HG03354 (cell line): ENCODE measurements at regions not wholly inside any gene's neighbourhood (a gene's known extent, or its start where the extent isn't known, plus 50 kb on each side); places are given as distances from the start of the nearest gene placed in this dataset.

Experiments
- ATAC-seq: cut with Tn5 transposase; IDR thresholded peaks from one replicate; pipeline ENCODE4 v1.9.1; 2021; ENCODE audit warnings: mild to moderate bottlenecking; ENCODE audit not compliant: unreplicated experiment, poor library complexity, severe bottlenecking

- no peak for ATAC-seq
These were observed 114.2 kb downstream of the ZNF621 start for GRCh38 chr3:40639006-40639405.

- no peak for ATAC-seq
These were observed 118.1 kb downstream of the ZNF621 start for GRCh38 chr3:40642812-40643211.

DNA sequence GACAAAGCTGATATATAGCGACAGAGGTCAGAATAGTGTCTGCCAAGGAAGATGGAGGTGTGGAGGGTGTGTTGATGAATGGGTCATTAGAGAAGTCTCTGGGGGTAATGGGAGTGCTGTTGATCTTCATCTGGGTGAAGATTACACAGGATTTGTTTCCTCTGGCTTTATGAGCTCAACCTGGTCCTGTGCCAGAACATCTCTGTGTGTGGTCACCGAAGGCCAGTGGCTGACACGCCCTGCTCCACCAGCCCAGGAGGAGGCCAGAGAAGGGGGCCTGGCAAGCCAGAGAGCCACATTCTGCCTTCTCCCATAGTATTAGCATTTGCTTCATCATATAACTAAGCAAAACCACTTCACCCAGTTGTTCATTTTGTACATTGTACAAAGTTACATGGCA is 121.1 kb downstream of the ZNF621 start:
- no peak for ATAC-seq

DNA sequence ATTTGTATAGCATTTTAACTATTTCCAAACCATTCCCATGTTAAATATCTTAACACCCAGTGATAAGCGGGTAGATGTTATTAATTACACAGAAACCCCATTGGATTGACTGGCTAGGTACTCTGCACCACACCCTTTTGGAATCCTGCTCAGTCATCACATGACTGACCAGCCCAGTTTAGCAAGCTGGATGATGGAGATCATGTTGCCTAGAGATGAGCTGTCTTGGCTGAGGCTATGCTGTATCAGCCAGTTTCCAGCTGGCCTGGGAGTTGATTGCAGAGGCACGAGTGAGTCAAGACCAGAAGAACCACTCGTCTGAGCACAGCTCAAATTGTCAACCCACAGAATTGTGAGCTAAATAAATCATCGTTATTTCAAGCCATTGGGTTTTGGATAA is 124.6 kb downstream of the ZNF621 start:
- ATAC-seq: no peak

GRCh38 chr3:40652072-40652471 is 127.3 kb downstream of the ZNF621 start:
- no peak for ATAC-seq

- ATAC-seq: no peak
These were observed 128.2 kb downstream of the ZNF621 start for GRCh38 chr3:40653001-40653400.

GRCh38 chr3:40653878-40654277 is 129.1 kb downstream of the ZNF621 start:
- ATAC-seq: no peak

DNA sequence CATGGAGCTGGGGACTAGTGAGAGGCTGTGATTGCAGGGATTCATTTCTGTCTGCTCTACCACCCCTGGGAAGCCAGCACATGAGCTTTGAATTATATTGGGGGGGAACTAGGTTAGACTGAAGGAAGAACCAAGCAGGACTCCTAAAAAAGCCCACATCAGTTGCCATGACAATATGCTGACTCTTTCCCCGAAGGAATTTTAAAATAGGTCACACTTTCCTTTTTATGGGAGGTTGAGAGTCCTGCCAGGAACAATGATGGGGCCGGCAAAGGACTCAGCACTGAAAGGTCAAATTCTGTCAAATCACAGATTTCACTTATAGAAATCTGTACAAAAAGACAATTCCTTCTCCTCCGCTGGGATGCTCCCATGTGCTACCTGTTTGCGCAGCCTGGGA is 130.8 kb downstream of the ZNF621 start:
- ATAC-seq: no peak

GRCh38 chr3:40657623-40658022 is 132.9 kb downstream of the ZNF621 start:
- no peak for ATAC-seq

- ATAC-seq: no peak
These were observed 133.5 kb downstream of the ZNF621 start for GRCh38 chr3:40658305-40658704.

- no peak for ATAC-seq
These were observed 135.8 kb downstream of the ZNF621 start for GRCh38 chr3:40660554-40660953.

DNA sequence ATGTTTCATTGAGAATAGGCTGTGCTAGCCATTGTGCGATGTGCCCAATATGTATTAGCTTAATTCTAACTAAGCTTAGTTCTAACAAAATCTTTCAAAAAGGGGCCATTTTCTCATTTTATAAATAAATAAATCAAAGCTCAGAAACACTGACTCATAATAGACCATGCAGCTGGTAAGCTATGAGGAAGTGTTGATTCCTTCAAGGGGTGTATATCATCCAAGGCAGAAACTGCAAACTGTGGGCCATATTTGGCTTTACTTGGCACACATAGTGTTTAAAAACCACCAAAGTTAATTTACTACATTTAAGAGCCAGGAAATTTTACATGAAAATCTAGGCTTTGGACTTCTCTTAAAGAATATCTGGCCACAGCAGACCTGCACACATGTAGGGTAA is 136.5 kb downstream of the ZNF621 start:
- ATAC-seq: no peak

DNA sequence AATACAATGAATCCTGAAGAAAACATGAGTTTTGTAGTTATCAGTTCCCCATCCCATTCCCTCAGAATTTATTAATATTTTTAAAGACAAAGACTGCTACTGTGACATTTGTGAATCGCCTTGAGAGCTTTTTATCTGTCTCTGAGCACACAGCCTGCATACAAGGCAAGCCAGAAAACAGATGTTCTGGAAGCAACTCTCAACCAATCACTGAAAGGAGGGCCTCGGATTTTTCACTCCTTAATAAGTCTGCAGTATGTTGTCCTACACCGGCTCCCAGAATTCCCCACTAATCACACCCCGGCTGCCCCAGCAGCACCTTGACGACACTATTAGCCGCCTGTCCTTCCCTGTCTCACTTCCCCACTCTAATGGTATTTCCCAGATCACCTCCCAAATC is 138.5 kb downstream of the ZNF621 start:
- ATAC-seq: no peak

DNA sequence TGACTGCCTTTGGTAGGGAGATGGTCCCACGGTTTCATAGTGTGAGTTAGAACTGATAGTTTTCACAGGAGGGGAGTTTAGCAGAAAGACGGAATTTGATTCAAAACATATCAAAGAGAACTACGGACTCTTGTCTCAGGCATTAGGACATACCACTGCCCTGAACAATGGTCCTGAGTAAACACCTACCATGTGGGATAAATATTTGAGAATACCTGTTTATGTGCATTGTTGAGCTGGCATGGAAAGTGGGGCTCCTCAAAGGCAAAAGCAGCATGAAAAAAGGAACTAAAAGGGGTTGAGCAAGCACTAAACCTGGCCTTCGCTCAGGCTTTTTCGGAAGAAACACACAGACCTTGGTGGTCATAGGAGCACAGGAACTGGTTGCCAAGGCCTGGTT is 144.4 kb downstream of the ZNF621 start:
- no peak for ATAC-seq

GRCh38 chr3:40672861-40673260 is 148.1 kb downstream of the ZNF621 start:
- ATAC-seq: no peak

DNA sequence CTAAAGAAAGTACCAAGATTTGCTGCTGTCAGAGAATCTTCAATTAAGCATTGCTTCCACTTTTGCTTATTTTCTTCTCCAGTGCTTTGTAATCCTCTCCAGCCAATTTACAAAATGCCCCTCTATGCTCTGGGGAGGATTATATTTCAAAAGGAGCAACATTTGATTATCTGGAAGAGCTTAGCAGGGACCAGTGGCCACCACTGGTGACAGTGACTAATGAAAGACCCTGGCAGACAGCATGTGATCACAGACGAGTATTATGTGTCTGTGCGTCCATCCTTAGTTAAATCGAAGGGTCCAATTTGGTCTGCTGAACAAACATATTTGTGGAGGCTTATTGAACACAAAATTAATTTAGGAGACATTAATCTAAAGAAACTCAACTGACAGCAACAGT is 152.6 kb downstream of the ZNF621 start:
- no peak for ATAC-seq

DNA sequence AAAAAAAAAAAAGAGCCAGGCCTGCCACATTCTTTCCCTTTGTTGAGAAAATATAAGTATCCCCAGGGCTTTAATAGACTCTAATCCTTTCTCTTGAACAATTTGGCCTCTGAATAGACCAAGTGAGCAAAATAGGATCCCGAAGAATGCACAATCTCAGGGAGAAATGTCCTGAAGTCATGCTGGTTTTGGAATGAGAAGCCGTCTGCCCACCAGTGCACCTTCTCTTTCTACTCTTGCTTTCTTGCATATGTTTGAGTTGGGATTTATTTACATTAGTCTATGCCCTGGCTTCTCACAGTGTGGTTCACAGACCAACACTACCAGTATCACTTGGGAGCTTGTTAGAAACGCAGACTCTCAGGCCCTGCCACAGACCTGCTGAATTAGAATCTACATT is 153.0 kb downstream of the ZNF621 start:
- ATAC-seq: no peak

DNA sequence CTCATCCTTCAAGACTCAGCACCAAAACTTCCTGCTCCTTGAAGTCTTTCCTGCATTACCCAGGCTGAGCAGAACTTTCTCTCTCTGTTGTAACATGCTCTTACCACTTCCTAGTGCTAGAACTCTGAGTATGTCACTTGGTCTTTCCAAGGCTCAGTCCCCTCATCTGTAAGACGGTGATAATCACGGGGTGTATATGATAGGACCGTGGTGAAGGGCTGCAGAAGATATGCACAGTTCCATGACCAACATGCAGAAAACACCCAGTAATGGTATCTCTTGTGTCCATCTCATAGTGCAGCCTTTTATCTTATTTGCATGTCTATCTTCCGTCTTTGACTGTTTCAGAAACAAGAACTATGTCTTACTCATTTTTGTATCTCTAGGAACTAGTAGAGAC is 154.5 kb downstream of the ZNF621 start:
- ATAC-seq: no peak

GRCh38 chr3:40680685-40681657 is 156.2 kb downstream of the ZNF621 start:
- no peak for ATAC-seq

DNA sequence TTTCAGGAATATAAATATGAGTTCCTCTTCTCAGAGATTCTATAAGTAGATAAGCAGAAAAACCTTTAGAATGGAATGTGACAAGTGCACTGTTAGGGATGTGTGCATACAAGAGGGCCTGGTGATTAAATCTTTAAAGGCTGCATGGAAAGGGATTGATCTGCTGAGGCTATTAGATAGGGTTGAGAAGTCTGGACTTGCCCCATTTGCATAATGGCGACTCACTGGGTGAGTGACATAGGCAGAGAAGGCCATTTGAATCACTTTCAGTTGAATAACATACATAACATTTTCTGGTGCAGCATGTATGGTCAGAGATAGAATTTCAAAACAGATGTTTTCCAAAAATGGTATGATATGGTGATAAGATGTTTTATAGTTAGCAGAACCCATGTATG is 156.9 kb downstream of the ZNF621 start:
- no peak for ATAC-seq

- no peak for ATAC-seq
These were observed 165.1 kb downstream of the ZNF621 start for GRCh38 chr3:40689837-40690236.
